Right atrium auricular region (tissue), 2 donors: ENCODE measurements at regions not wholly inside any gene's neighbourhood (a gene's known extent, or its start where the extent isn't known, plus 50 kb on each side); places are given as distances from the start of the nearest gene placed in this dataset.

Experiments
- DNase-seq: peaks from one replicate; pipeline ENCODE4 v3.0.0-alpha.2; 2019; ENCODE audit warnings: low spot score
- H3K27ac ChIP-seq, 2 donors: fragments of 200-600 bp; sonication (generic); 1 replicate in 1 of 2; 2 replicates in 1 of 2; pipeline ENCODE4 v1.5.1; 2016 to 2019
- H3K27me3 ChIP-seq, 2 donors: fragments of 200-600 bp; sonication (generic); one replicate each; pipeline versions ENCODE4 v1.5.1 to v1.6.0; 2017 to 2019
- H3K36me3 ChIP-seq: fragments of 200-600 bp; sonication (generic); one replicate; pipeline ENCODE4 v1.5.1; 2016
- H3K4me1 ChIP-seq, 2 donors: fragments of 200-600 bp; sonication (generic); one replicate each; pipeline versions ENCODE4 v1.5.1 to v1.6.0; 2017 to 2019
- H3K4me3 ChIP-seq, 2 donors: fragments of 200-600 bp; sonication (generic); 1 replicate in 1 of 2; 2 replicates in 1 of 2; pipeline ENCODE4 v1.5.1; 2017 to 2019; ENCODE audit warnings: mild to moderate bottlenecking in 1 of 2, moderate library complexity in 1 of 2
- H3K9me3 ChIP-seq, 2 donors: fragments of 200-600 bp; sonication (generic); one replicate each; pipeline ENCODE4 v1.5.1; 2019
- CTCF ChIP-seq, 2 donors: fragments of 200-600 bp; sonication (generic); IDR thresholded peaks; one replicate each; pipeline ENCODE4 v1.5.1; 2019; ENCODE audit warnings: antibody characterized with exemption in 2 of 2

GRCh38 chr18:39685303-39685902 is 2119.8 kb upstream of the CELF4 start:
- Histone ChIP-seq H3K27me3 (no peaks in the 10 kb centered on the region), H3K4me1 (no peaks in the 10 kb centered on the region), H3K4me3 (no peak overlapping the region), H3K36me3 (no peaks in the 10 kb centered on the region), H3K9me3 (no peaks in the 10 kb centered on the region), H3K27ac (no peak overlapping the region)
- DNase-seq = no peak
- TF ChIP-seq CTCF (IDR thresholded peaks at IDR 0.05) = no peak

GRCh38 chr18:39681061-39681460 is 2115.5 kb upstream of the CELF4 start:
- no peak for DNase-seq
- H3K27ac ChIP-seq = no peak overlapping the region
- no peaks in the 10 kb centered on the region for H3K36me3 ChIP-seq
- H3K4me1 ChIP-seq = no peaks in the 10 kb centered on the region
- H3K9me3 ChIP-seq = no peaks in the 10 kb centered on the region
- H3K4me3 ChIP-seq = no peak overlapping the region
- H3K27me3 ChIP-seq = no peaks in the 10 kb centered on the region
- TF ChIP-seq CTCF (IDR thresholded peaks at IDR 0.05) = no peak

- H3K9me3 ChIP-seq = no peaks in the 10 kb centered on the region
- H3K27ac ChIP-seq = no peak overlapping the region
- DNase-seq = no peak
- no peak for TF ChIP-seq CTCF (IDR thresholded peaks at IDR 0.05)
- H3K4me1 ChIP-seq = no peaks in the 10 kb centered on the region
- no peak overlapping the region for H3K4me3 ChIP-seq
- H3K27me3 ChIP-seq = no peaks in the 10 kb centered on the region
- H3K36me3 ChIP-seq = no peaks in the 10 kb centered on the region
Observed at GRCh38 chr18:39675906-39676305, 2110.3 kb upstream of the CELF4 start.

GRCh38 chr18:39675368-39675767 is 2109.8 kb upstream of the CELF4 start:
- Histone ChIP-seq H3K4me1 (no peaks in the 10 kb centered on the region), H3K27me3 (no peaks in the 10 kb centered on the region), H3K36me3 (no peaks in the 10 kb centered on the region), H3K9me3 (no peaks in the 10 kb centered on the region), H3K27ac (no peak overlapping the region), H3K4me3 (no peak overlapping the region)
- DNase-seq = no peak
- TF ChIP-seq CTCF (IDR thresholded peaks at IDR 0.05) = no peak

- TF ChIP-seq CTCF (IDR thresholded peaks at IDR 0.05) = no peak
- DNase-seq = no peak
- H3K27me3 ChIP-seq = no peaks in the 10 kb centered on the region
- H3K9me3 ChIP-seq = no peaks in the 10 kb centered on the region
- no peak overlapping the region for H3K4me3 ChIP-seq
- no peaks in the 10 kb centered on the region for H3K4me1 ChIP-seq
- H3K27ac ChIP-seq = no peak overlapping the region
- no peaks in the 10 kb centered on the region for H3K36me3 ChIP-seq
Observed at GRCh38 chr18:39672171-39672570, 2106.6 kb upstream of the CELF4 start.

- Histone ChIP-seq H3K4me1 (no peaks in the 10 kb centered on the region), H3K27me3 (no peaks in the 10 kb centered on the region), H3K4me3 (no peak overlapping the region), H3K27ac (no peak overlapping the region), H3K36me3 (no peaks in the 10 kb centered on the region), H3K9me3 (no peaks in the 10 kb centered on the region)
- DNase-seq = no peak
- no peak for TF ChIP-seq CTCF (IDR thresholded peaks at IDR 0.05)
Observed at GRCh38 chr18:39667905-39668304, 2102.3 kb upstream of the CELF4 start.
